ENCODE measurements at regions not wholly inside any gene's neighbourhood (a gene's known extent, or its start where the extent isn't known, plus 50 kb on each side); places are given as distances from the start of the nearest gene placed in this dataset.
A peak's percentile ranks its signal among the peaks of the same experiment; 100 is the strongest.

- Mint-ChIP-seq H3K36me3 (peaks cover 2% of the 10 kb centered on the region), H3K27me3 (ENCODE audit: low read depth) (no peaks in the 10 kb centered on the region), H3K4me3 (no peak overlapping the region), H3K4me1 (peaks cover 14% of the 10 kb centered on the region), H3K27ac (no peak overlapping the region), H3K9me3 (peaks cover 15% of the 10 kb centered on the region)
- TF ChIP-seq CTCF (IDR thresholded peaks at IDR 0.05; ENCODE audit: unreplicated experiment): no peak
- no peak for DNase-seq (ENCODE audit: low spot score in 2 of 2, unreplicated experiment in 2 of 2)
Measured at GRCh38 chr21:38965241-38965640, 159.5 kb downstream of the ETS2 start.

- H3K9me3 Mint-ChIP-seq: peaks cover 15% of the 10 kb centered on the region
- TF ChIP-seq CTCF (IDR thresholded peaks at IDR 0.05; ENCODE audit: unreplicated experiment): no peak
- no peak overlapping the region for H3K27ac Mint-ChIP-seq
- peaks cover 26% of the 10 kb centered on the region for H3K4me1 Mint-ChIP-seq
- no peak for DNase-seq (ENCODE audit: low spot score in 2 of 2, unreplicated experiment in 2 of 2)
- H3K4me3 Mint-ChIP-seq: no peak overlapping the region
- H3K36me3 Mint-ChIP-seq: peaks cover 2% of the 10 kb centered on the region
- H3K27me3 Mint-ChIP-seq (ENCODE audit: low read depth): no peaks in the 10 kb centered on the region
Measured at GRCh38 chr21:38963006-38963405, 157.3 kb downstream of the ETS2 start.

- Mint-ChIP-seq H3K36me3 (peaks cover 2% of the 10 kb centered on the region), H3K4me3 (no peak overlapping the region), H3K27me3 (ENCODE audit: low read depth) (no peaks in the 10 kb centered on the region), H3K4me1 (peaks cover 38% of the 10 kb centered on the region), H3K27ac (no peak overlapping the region), H3K9me3 (peaks cover 15% of the 10 kb centered on the region)
- TF ChIP-seq CTCF (IDR thresholded peaks at IDR 0.05; ENCODE audit: unreplicated experiment): no peak
- no peak for DNase-seq (ENCODE audit: low spot score in 2 of 2, unreplicated experiment in 2 of 2)
Measured at GRCh38 chr21:38960251-38960650, 154.5 kb downstream of the ETS2 start.

GRCh38 chr21:38959692-38960061 is 153.9 kb downstream of the ETS2 start:
- peak overlapping the region; percentile 24 for H3K27ac Mint-ChIP-seq
- no peak for DNase-seq (ENCODE audit: low spot score in 2 of 2, unreplicated experiment in 2 of 2)
- TF ChIP-seq CTCF (IDR thresholded peaks at IDR 0.05; ENCODE audit: unreplicated experiment): no peak
- peaks cover 2% of the 10 kb centered on the region for H3K36me3 Mint-ChIP-seq
- no peaks in the 10 kb centered on the region for H3K27me3 Mint-ChIP-seq (ENCODE audit: low read depth)
- H3K9me3 Mint-ChIP-seq: peaks cover 15% of the 10 kb centered on the region
- H3K4me1 Mint-ChIP-seq: peaks cover 34% of the 10 kb centered on the region
- no peak overlapping the region for H3K4me3 Mint-ChIP-seq

- peaks cover 2% of the 10 kb centered on the region for H3K36me3 Mint-ChIP-seq
- H3K27me3 Mint-ChIP-seq (ENCODE audit: low read depth): no peaks in the 10 kb centered on the region
- no peak overlapping the region for H3K4me3 Mint-ChIP-seq
- peaks cover 15% of the 10 kb centered on the region for H3K9me3 Mint-ChIP-seq
- peaks cover 33% of the 10 kb centered on the region for H3K4me1 Mint-ChIP-seq
- peak overlapping the region; percentile 24 for H3K27ac Mint-ChIP-seq
- no peak for DNase-seq (ENCODE audit: low spot score in 2 of 2, unreplicated experiment in 2 of 2)
- TF ChIP-seq CTCF (IDR thresholded peaks at IDR 0.05; ENCODE audit: unreplicated experiment): no peak
Measured at GRCh38 chr21:38958940-38959691, 153.4 kb downstream of the ETS2 start.

All from mesothelial cell of epicardium (in vitro differentiated cells).